ENCODE measurements at regions not wholly inside any gene's neighbourhood (a gene's known extent, or its start where the extent isn't known, plus 50 kb on each side); places are given as distances from the start of the nearest gene placed in this dataset.

DNA sequence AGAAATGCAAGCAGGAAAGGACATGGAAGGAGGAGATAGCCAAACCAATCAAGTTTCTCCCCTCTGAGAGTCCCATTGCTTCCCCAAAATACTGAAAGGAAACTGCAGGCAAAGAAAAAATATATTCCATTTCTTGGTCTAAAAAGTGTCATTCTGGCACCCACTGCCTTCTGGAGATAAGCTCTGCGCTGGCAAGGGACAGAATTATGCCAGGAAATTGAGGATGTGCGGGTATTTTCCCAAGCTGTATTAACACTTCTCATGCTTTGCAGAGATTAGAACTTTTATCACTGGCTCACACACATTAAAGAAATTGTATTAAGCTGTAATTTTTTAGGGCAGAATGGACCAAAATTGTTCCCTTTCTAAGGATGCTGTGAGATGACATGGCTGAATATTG, 381.2 kb upstream of the DUSP10 start:
- WGBS, result 94% methylated on average over 2 of the region's 2 CpGs
- Histone ChIP-seq H3K27ac (ENCODE audit: low read depth, low read length) (no peak overlapping the region), H3K27me3 (ENCODE audit: insufficient read depth, low read length) (no peaks in the 10 kb centered on the region), H3K4me3 (ENCODE audit: low read length) (no peak overlapping the region), H3K9ac (ENCODE audit: low read depth, low read length) (no peak overlapping the region), H3K9me3 (ENCODE audit: insufficient read depth, low read depth, low read length) (no peaks in the 10 kb centered on the region), H3K4me1 (ENCODE audit: insufficient read depth, low read length) (no peaks in the 10 kb centered on the region), H3K36me3 (ENCODE audit: insufficient read depth, low read length) (no peaks in the 10 kb centered on the region)

GRCh38 chr1:222117809-222118208, 375.9 kb upstream of the DUSP10 start:
- Histone ChIP-seq H3K36me3 (ENCODE audit: insufficient read depth, low read length) (no peaks in the 10 kb centered on the region), H3K4me1 (ENCODE audit: insufficient read depth, low read length) (no peaks in the 10 kb centered on the region), H3K27me3 (ENCODE audit: insufficient read depth, low read length) (no peaks in the 10 kb centered on the region), H3K4me3 (ENCODE audit: low read length) (no peak overlapping the region), H3K9ac (ENCODE audit: low read depth, low read length) (no peak overlapping the region), H3K27ac (ENCODE audit: low read depth, low read length) (no peak overlapping the region), H3K9me3 (ENCODE audit: insufficient read depth, low read depth, low read length) (no peaks in the 10 kb centered on the region)
- WGBS, result 92% methylated on average over 2 of the region's 2 CpGs

DNA sequence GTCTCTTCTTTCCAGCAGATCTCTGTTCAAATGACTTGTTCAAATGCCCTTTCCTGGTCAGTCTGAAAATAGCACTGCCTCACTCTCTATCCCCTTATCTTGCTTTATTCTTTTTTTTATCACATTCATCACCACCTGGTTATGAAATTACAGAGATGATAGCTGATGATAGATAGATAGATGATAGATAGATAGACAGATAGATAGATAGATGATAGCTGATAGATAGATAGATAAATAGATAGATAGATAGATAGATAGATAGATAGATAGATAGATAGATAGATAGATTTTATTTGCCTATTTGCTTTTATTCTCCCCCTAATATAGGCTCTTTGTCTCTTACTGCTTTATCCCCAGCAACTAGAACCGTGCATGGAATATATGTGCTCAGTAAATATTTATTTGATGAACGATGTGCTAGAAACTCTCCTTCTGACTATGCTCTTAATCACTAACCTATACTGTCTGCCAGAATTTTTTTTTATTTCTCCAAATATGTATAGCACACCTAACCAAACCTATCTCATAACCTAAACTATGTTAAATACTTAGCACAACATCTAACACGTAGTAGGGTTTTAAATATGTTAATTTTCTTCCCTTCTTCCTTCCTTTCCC, 372.8 kb upstream of the DUSP10 start:
- no peaks in the 10 kb centered on the region for H3K4me1 ChIP-seq (ENCODE audit: insufficient read depth, low read length)
- 100% methylated on average over 1 of the region's 3 CpGs for WGBS

GRCh38 chr1:222109836-222110235, 367.9 kb upstream of the DUSP10 start:
- no peak overlapping the region for H3K9ac ChIP-seq (ENCODE audit: low read depth, low read length)
- peaks cover 4% of the 10 kb centered on the region; the same call in 1 of the 2 replicates for H3K4me1 ChIP-seq (ENCODE audit: insufficient read depth, low read length)
- 100% methylated on average over 3 of the region's 4 CpGs for WGBS
- no peak overlapping the region for H3K27ac ChIP-seq (ENCODE audit: low read depth, low read length)
- no peaks in the 10 kb centered on the region for H3K9me3 ChIP-seq (ENCODE audit: insufficient read depth, low read depth, low read length)
- H3K36me3 ChIP-seq (ENCODE audit: insufficient read depth, low read length), result no peaks in the 10 kb centered on the region
- H3K4me3 ChIP-seq (ENCODE audit: low read length), result no peak overlapping the region
- H3K27me3 ChIP-seq (ENCODE audit: insufficient read depth, low read length), result no peaks in the 10 kb centered on the region

More for the DNA sequence above, 372.8 kb upstream of the DUSP10 start:
- no peak overlapping the region for H3K27ac ChIP-seq (ENCODE audit: low read depth, low read length)
- H3K4me3 ChIP-seq (ENCODE audit: low read length), result no peak overlapping the region
- H3K9me3 ChIP-seq (ENCODE audit: insufficient read depth, low read depth, low read length), result no peaks in the 10 kb centered on the region
- no peaks in the 10 kb centered on the region for H3K36me3 ChIP-seq (ENCODE audit: insufficient read depth, low read length)
- no peak overlapping the region for H3K9ac ChIP-seq (ENCODE audit: low read depth, low read length)
- H3K27me3 ChIP-seq (ENCODE audit: insufficient read depth, low read length), result no peaks in the 10 kb centered on the region

- Histone ChIP-seq H3K4me1 (ENCODE audit: insufficient read depth, low read length) (peaks cover 4% of the 10 kb centered on the region; the same call in 1 of the 2 replicates), H3K9me3 (ENCODE audit: insufficient read depth, low read depth, low read length) (no peaks in the 10 kb centered on the region), H3K4me3 (ENCODE audit: low read length) (no peak overlapping the region), H3K36me3 (ENCODE audit: insufficient read depth, low read length) (no peaks in the 10 kb centered on the region), H3K9ac (ENCODE audit: low read depth, low read length) (no peak overlapping the region), H3K27ac (ENCODE audit: low read depth, low read length) (no peak overlapping the region), H3K27me3 (ENCODE audit: insufficient read depth, low read length) (no peaks in the 10 kb centered on the region)
- 92% methylated on average over 4 of the region's 4 CpGs for WGBS
Observed at GRCh38 chr1:222107975-222108374, 366.1 kb upstream of the DUSP10 start.

DNA sequence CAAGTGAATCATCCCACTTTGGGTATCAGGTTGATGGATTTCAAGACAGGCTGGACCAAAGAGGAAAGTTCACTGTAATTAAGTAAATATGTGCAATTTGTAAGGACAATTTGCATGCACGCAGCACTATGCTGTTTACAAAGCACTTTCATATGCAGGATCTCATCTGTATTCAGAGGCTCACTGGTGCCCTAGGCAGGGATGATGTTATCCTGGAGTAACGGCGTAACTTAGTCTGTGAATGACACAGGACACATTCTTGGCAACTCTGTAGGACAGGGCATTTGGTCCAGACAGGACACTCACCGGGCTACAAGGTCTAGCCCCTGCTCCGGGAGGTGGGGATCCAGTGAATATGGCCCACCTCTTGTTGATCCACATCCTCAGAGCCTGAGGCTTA, 365.4 kb upstream of the DUSP10 start:
- Histone ChIP-seq H3K9ac (ENCODE audit: low read depth, low read length) (no peak overlapping the region), H3K4me1 (ENCODE audit: insufficient read depth, low read length) (peaks cover 4% of the 10 kb centered on the region; the same call in 1 of the 2 replicates)

DNA sequence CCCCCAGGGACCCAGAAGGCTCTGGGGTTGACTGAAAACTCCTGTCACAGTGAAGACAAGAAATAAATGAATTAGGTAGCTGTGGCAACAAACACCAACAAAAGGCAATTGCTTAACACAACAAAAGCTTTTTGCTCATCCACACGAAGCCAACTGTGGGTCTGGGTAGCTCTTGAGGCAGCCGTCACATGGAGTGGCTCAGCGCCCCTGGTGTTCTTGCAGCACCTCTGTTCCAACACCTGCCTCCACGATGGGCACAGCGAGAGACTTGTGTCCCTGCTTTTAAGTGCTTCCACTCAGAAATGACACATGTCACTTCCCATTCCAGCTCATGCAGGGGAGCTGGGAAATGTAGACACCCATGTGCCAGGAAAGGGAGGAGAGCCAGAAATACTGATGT, 364.5 kb upstream of the DUSP10 start:
- H3K36me3 ChIP-seq (ENCODE audit: insufficient read depth, low read length), result no peaks in the 10 kb centered on the region
- peaks cover 4% of the 10 kb centered on the region; the same call in 1 of the 2 replicates for H3K4me1 ChIP-seq (ENCODE audit: insufficient read depth, low read length)
- WGBS, result 71% methylated on average over 5 of the region's 5 CpGs
- no peaks in the 10 kb centered on the region for H3K9me3 ChIP-seq (ENCODE audit: insufficient read depth, low read depth, low read length)
- no peaks in the 10 kb centered on the region for H3K27me3 ChIP-seq (ENCODE audit: insufficient read depth, low read length)
- no peak overlapping the region for H3K9ac ChIP-seq (ENCODE audit: low read depth, low read length)
- no peak overlapping the region for H3K4me3 ChIP-seq (ENCODE audit: low read length)
- no peak overlapping the region for H3K27ac ChIP-seq (ENCODE audit: low read depth, low read length)

More for the DNA sequence above, 365.4 kb upstream of the DUSP10 start:
- Histone ChIP-seq H3K27ac (ENCODE audit: low read depth, low read length) (no peak overlapping the region), H3K36me3 (ENCODE audit: insufficient read depth, low read length) (no peaks in the 10 kb centered on the region), H3K9me3 (ENCODE audit: insufficient read depth, low read depth, low read length) (no peaks in the 10 kb centered on the region), H3K27me3 (ENCODE audit: insufficient read depth, low read length) (no peaks in the 10 kb centered on the region), H3K4me3 (ENCODE audit: low read length) (no peak overlapping the region)
- WGBS, result 93% methylated on average over 5 of the region's 5 CpGs

DNA sequence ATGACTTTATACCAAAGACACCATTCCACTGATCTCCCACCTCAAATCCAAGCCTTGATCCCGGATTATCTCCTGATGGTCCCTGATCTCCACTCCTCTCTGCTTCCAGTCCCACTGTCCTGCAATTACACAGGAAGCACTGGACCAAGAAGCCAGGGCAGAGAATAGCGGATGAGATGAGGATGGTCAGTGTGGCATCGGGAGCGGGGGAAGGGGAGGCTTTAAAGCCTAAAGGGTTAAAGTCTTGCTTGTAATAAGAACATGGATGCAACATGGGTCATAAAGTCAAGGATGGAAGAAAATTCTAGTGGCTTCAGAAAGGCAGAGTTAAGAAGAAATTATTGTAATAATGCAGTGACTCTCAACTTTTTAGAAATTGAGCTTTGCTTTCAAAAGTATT, 364.0 kb upstream of the DUSP10 start:
- Histone ChIP-seq H3K9ac (ENCODE audit: low read depth, low read length) (no peak overlapping the region), H3K27me3 (ENCODE audit: insufficient read depth, low read length) (no peaks in the 10 kb centered on the region), H3K9me3 (ENCODE audit: insufficient read depth, low read depth, low read length) (no peaks in the 10 kb centered on the region), H3K4me3 (ENCODE audit: low read length) (no peak overlapping the region), H3K27ac (ENCODE audit: low read depth, low read length) (no peak overlapping the region), H3K4me1 (ENCODE audit: insufficient read depth, low read length) (peaks cover 6% of the 10 kb centered on the region), H3K36me3 (ENCODE audit: insufficient read depth, low read length) (no peaks in the 10 kb centered on the region)
- WGBS, result 95% methylated on average over 4 of the region's 4 CpGs

GRCh38 chr1:222105393-222105737, 363.5 kb upstream of the DUSP10 start:
- no peak overlapping the region for H3K9ac ChIP-seq (ENCODE audit: low read depth, low read length)
- WGBS, result 88% methylated on average over 1 of the region's 1 CpG
- H3K9me3 ChIP-seq (ENCODE audit: insufficient read depth, low read depth, low read length), result no peaks in the 10 kb centered on the region
- H3K4me3 ChIP-seq (ENCODE audit: low read length), result no peak overlapping the region
- no peaks in the 10 kb centered on the region for H3K27me3 ChIP-seq (ENCODE audit: insufficient read depth, low read length)
- peaks cover 11% of the 10 kb centered on the region for H3K4me1 ChIP-seq (ENCODE audit: insufficient read depth, low read length)
- H3K36me3 ChIP-seq (ENCODE audit: insufficient read depth, low read length), result no peaks in the 10 kb centered on the region
- H3K27ac ChIP-seq (ENCODE audit: low read depth, low read length), result no peak overlapping the region

GRCh38 chr1:222104694-222105392, 363.0 kb upstream of the DUSP10 start:
- no peak overlapping the region for H3K4me3 ChIP-seq (ENCODE audit: low read length)
- no peaks in the 10 kb centered on the region for H3K9me3 ChIP-seq (ENCODE audit: insufficient read depth, low read depth, low read length)
- no peak overlapping the region for H3K9ac ChIP-seq (ENCODE audit: low read depth, low read length)
- H3K36me3 ChIP-seq (ENCODE audit: insufficient read depth, low read length), result no peaks in the 10 kb centered on the region
- 91% methylated on average over 6 of the region's 6 CpGs for WGBS
- no peak overlapping the region for H3K27ac ChIP-seq (ENCODE audit: low read depth, low read length)
- peaks cover 16% of the 10 kb centered on the region for H3K4me1 ChIP-seq (ENCODE audit: insufficient read depth, low read length)
- H3K27me3 ChIP-seq (ENCODE audit: insufficient read depth, low read length), result no peaks in the 10 kb centered on the region

DNA sequence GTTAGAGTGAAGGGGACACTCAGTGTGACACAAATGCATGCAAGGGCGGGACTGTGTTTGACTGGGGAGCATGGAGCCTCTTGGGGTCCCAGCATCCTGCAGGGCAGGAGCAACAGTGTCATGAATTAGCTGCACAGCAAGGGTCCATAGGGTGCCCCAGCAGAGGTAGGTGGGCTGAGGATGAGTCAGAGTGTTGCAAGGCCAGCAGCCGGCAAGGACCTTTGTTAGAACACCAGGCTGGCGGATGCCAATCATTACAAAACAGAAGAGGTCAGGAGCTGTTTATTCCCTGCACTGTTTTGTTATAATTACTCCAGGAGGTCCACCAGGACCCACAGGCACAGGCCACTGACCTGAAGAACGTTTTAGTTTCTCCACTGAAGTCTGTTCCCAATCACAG, 362.2 kb upstream of the DUSP10 start:
- no peak overlapping the region for H3K4me3 ChIP-seq (ENCODE audit: low read length)

More for the DNA sequence above, 362.2 kb upstream of the DUSP10 start:
- no peaks in the 10 kb centered on the region for H3K9me3 ChIP-seq (ENCODE audit: insufficient read depth, low read depth, low read length)
- H3K27me3 ChIP-seq (ENCODE audit: insufficient read depth, low read length), result no peaks in the 10 kb centered on the region
- H3K27ac ChIP-seq (ENCODE audit: low read depth, low read length), result no peak overlapping the region
- 88% methylated on average over 4 of the region's 4 CpGs for WGBS
- H3K4me1 ChIP-seq (ENCODE audit: insufficient read depth, low read length), result peaks cover 24% of the 10 kb centered on the region
- H3K9ac ChIP-seq (ENCODE audit: low read depth, low read length), result no peak overlapping the region
- H3K36me3 ChIP-seq (ENCODE audit: insufficient read depth, low read length), result no peaks in the 10 kb centered on the region
